Osteocyte (in vitro differentiated cells): ENCODE measurements at regions not wholly inside any gene's neighbourhood (a gene's known extent, or its start where the extent isn't known, plus 50 kb on each side); places are given as distances from the start of the nearest gene placed in this dataset.
"Not testable (repeated sequence)": the region's sequence is repeated elsewhere in the genome, so short reads cannot be mapped to it uniquely, and the experiment has no call there.

ENCODE experiments used
- DNase-seq: peaks from one replicate; pipeline ENCODE4 v3.0.0; 2021; ENCODE audit warnings: mixed read lengths; ENCODE audit not compliant: unreplicated experiment; ENCODE audit errors: extremely low spot score
- H3K27ac Mint-ChIP-seq: one replicate; pipeline ENCODE4 v1.8.0; 2021; ENCODE audit warnings: mild to moderate bottlenecking, mixed read lengths; ENCODE audit not compliant: unreplicated experiment
- H3K27me3 Mint-ChIP-seq: one replicate; pipeline ENCODE4 v1.8.0; 2021; ENCODE audit warnings: mixed read lengths; ENCODE audit not compliant: unreplicated experiment
- H3K36me3 Mint-ChIP-seq: one replicate; pipeline ENCODE4 v1.8.0; 2021; ENCODE audit warnings: mixed read lengths; ENCODE audit not compliant: unreplicated experiment
- H3K4me1 Mint-ChIP-seq: one replicate; pipeline ENCODE4 v1.8.0; 2021; ENCODE audit warnings: mixed read lengths; ENCODE audit not compliant: unreplicated experiment
- H3K4me3 Mint-ChIP-seq: one replicate; pipeline ENCODE4 v1.8.0; 2021; ENCODE audit warnings: mild to moderate bottlenecking, moderate library complexity, mixed read lengths; ENCODE audit not compliant: unreplicated experiment
- H3K9me3 Mint-ChIP-seq: one replicate; pipeline ENCODE4 v1.8.0; 2021; ENCODE audit warnings: mixed read lengths; ENCODE audit not compliant: unreplicated experiment
- CTCF ChIP-seq: fragments of 200-600 bp; sonication (generic); IDR thresholded peaks from 2 replicates; pipeline ENCODE4 v1.5.0; 2021; ENCODE audit warnings: antibody characterized with exemption, mild to moderate bottlenecking, moderate library complexity

- no peak for DNase-seq
- H3K4me3 Mint-ChIP-seq: no peak overlapping the region
- H3K9me3 Mint-ChIP-seq: no peaks in the 10 kb centered on the region
- no peaks in the 10 kb centered on the region for H3K4me1 Mint-ChIP-seq
- peaks cover 22% of the 10 kb centered on the region for H3K27me3 Mint-ChIP-seq
- H3K36me3 Mint-ChIP-seq: no peaks in the 10 kb centered on the region
- no peak for TF ChIP-seq CTCF
- H3K27ac Mint-ChIP-seq: no peak overlapping the region
These were observed 654.1 kb downstream of the MECOM start for GRCh38 chr3:169009453-169009852.

- Mint-ChIP-seq H3K36me3 (no peaks in the 10 kb centered on the region), H3K27ac (no peak overlapping the region), H3K4me3 (no peak overlapping the region), H3K27me3 (peaks cover 17% of the 10 kb centered on the region), H3K9me3 (no peaks in the 10 kb centered on the region), H3K4me1 (no peaks in the 10 kb centered on the region)
- TF ChIP-seq CTCF: no peak
- DNase-seq: no peak
These were observed 654.6 kb downstream of the MECOM start for GRCh38 chr3:169008776-169009358.

- H3K27me3 Mint-ChIP-seq: peaks cover 5% of the 10 kb centered on the region
- TF ChIP-seq CTCF: no peak
- H3K9me3 Mint-ChIP-seq: no peaks in the 10 kb centered on the region
- H3K4me1 Mint-ChIP-seq: no peaks in the 10 kb centered on the region
- H3K4me3 Mint-ChIP-seq: no peak overlapping the region
- H3K27ac Mint-ChIP-seq: no peak overlapping the region
- DNase-seq: no peak
- no peaks in the 10 kb centered on the region for H3K36me3 Mint-ChIP-seq
These were observed 656.4 kb downstream of the MECOM start for GRCh38 chr3:169007145-169007544.

GRCh38 chr3:169006398-169006797 lies 657.1 kb downstream of the MECOM start:
- H3K4me3 Mint-ChIP-seq, H3K27ac Mint-ChIP-seq, H3K9me3 Mint-ChIP-seq, DNase-seq, H3K4me1 Mint-ChIP-seq, H3K36me3 Mint-ChIP-seq, H3K27me3 Mint-ChIP-seq: not testable (repeated sequence)

GRCh38 chr3:169002689-169003088 lies 660.8 kb downstream of the MECOM start:
- H3K4me3 Mint-ChIP-seq: no peak overlapping the region
- no peak for DNase-seq
- H3K36me3 Mint-ChIP-seq: no peaks in the 10 kb centered on the region
- H3K9me3 Mint-ChIP-seq: no peaks in the 10 kb centered on the region
- peaks cover 6% of the 10 kb centered on the region for H3K27me3 Mint-ChIP-seq
- no peak for TF ChIP-seq CTCF
- H3K4me1 Mint-ChIP-seq: no peaks in the 10 kb centered on the region
- no peak overlapping the region for H3K27ac Mint-ChIP-seq

GRCh38 chr3:168998792-168999191 lies 664.7 kb downstream of the MECOM start:
- no peak for DNase-seq
- no peak overlapping the region for H3K27ac Mint-ChIP-seq
- no peaks in the 10 kb centered on the region for H3K9me3 Mint-ChIP-seq
- no peaks in the 10 kb centered on the region for H3K4me1 Mint-ChIP-seq
- H3K27me3 Mint-ChIP-seq: peaks cover 3% of the 10 kb centered on the region
- no peak overlapping the region for H3K4me3 Mint-ChIP-seq
- H3K36me3 Mint-ChIP-seq: no peaks in the 10 kb centered on the region
- no peak for TF ChIP-seq CTCF
